ENCODE measurements at regions not wholly inside any gene's neighbourhood (a gene's known extent, or its start where the extent isn't known, plus 50 kb on each side); places are given as distances from the start of the nearest gene placed in this dataset.

DNA sequence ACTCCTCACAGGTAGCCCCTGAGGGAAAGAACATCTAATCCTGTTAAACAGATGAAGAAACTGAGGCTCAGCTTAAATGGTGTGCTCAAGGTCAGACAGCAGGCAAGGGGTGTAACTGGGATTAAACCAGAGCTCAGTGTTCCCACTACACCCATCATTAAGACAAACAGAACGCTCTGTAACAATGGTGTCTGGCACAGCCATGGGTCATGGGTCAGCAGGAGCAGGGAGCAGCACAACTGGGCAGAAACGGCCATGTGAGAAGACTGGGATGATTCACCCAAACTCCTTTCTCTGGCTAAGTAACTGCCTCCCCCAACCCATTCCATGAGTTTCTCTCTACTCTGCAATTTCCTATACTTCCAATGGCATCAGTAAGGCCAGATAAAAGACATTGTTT, 85.5 kb upstream of the PDE1C start:
- H3K27me3 ChIP-seq: no peaks in the 10 kb centered on the region
- DNase-seq (ENCODE audit: low spot score in 2 of 2): no peak
- no peaks in the 10 kb centered on the region for H3K4me1 ChIP-seq
- H3K27ac ChIP-seq: no peak overlapping the region
- TF ChIP-seq, protein P1, sequence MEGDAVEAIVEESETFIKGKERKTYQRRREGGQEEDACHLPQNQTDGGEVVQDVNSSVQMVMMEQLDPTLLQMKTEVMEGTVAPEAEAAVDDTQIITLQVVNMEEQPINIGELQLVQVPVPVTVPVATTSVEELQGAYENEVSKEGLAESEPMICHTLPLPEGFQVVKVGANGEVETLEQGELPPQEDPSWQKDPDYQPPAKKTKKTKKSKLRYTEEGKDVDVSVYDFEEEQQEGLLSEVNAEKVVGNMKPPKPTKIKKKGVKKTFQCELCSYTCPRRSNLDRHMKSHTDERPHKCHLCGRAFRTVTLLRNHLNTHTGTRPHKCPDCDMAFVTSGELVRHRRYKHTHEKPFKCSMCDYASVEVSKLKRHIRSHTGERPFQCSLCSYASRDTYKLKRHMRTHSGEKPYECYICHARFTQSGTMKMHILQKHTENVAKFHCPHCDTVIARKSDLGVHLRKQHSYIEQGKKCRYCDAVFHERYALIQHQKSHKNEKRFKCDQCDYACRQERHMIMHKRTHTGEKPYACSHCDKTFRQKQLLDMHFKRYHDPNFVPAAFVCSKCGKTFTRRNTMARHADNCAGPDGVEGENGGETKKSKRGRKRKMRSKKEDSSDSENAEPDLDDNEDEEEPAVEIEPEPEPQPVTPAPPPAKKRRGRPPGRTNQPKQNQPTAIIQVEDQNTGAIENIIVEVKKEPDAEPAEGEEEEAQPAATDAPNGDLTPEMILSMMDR (IDR thresholded peaks at IDR 0.05): no peak
- TF ChIP-seq POLR2AphosphoS5 (IDR thresholded peaks at IDR 0.05) (no peak), EP300 (IDR thresholded peaks at IDR 0.05) (no peak), POLR2A (IDR thresholded peaks at IDR 0.05) (no peak)
- H3K36me3 ChIP-seq: no peaks in the 10 kb centered on the region
- H3K9me3 ChIP-seq: no peaks in the 10 kb centered on the region
- 69% methylated on average over 2 of the region's 2 CpGs for WGBS
- H3K4me3 ChIP-seq: no peak overlapping the region

DNA sequence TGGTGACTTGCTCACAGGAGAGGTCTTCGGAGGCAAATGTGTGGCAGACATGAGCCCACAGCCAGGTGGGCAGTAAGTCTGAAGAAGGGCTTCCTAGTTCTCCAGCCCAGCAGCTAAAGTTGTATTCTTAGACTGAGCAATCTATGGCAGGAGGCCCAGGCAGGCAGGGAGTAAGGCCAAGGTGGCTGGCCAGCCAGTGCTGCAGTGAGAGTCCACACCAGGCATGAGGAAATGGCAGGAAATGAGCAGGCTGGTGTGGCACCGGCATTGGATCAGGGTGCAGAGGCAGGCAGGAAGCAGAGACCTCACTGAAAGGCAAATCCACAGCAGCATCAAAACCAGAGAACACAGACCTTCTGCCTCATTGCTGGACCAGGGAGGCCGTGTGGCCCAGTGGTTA, 84.6 kb upstream of the PDE1C start:
- no peaks in the 10 kb centered on the region for H3K9me3 ChIP-seq
- DNase-seq (ENCODE audit: low spot score in 2 of 2): no peak
- TF ChIP-seq POLR2AphosphoS5 (IDR thresholded peaks at IDR 0.05) (no peak), EP300 (IDR thresholded peaks at IDR 0.05) (no peak), POLR2A (IDR thresholded peaks at IDR 0.05) (no peak)
- TF ChIP-seq, protein P1 (IDR thresholded peaks at IDR 0.05): no peak
- H3K36me3 ChIP-seq: no peaks in the 10 kb centered on the region
- no peaks in the 10 kb centered on the region for H3K4me1 ChIP-seq
- no peaks in the 10 kb centered on the region for H3K27me3 ChIP-seq
- no peak overlapping the region for H3K27ac ChIP-seq
- 83% methylated on average over 3 of the region's 3 CpGs for WGBS
- no peak overlapping the region for H3K4me3 ChIP-seq

DNA sequence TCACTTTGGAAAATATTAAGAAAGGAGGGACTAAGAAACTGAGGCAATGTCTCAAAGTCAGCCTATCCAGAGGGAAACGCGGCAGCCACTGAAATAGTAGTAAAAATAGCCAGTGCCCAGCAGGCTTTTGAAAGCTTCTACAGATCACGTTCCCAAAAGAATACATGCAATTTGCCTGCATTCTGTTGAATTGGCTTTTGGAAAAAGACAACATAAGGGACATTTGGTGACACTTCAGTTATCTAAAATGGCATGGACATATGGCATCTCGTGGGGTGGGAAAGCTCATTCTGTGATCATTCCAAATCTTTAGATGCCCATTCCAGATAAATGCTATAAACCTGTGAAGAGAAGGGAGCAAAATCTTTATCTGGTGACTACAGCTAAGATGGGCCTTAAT, 82.8 kb upstream of the PDE1C start:
- Histone ChIP-seq H3K36me3 (no peaks in the 10 kb centered on the region), H3K4me1 (no peaks in the 10 kb centered on the region), H3K9me3 (no peaks in the 10 kb centered on the region), H3K27ac (no peak overlapping the region), H3K27me3 (no peaks in the 10 kb centered on the region), H3K4me3 (no peak overlapping the region)
- no peak for DNase-seq (ENCODE audit: low spot score in 2 of 2)
- WGBS: 81% methylated on average over 4 of the region's 4 CpGs
- TF ChIP-seq POLR2AphosphoS5 (IDR thresholded peaks at IDR 0.05): no peak
- no peak for TF ChIP-seq POLR2A (IDR thresholded peaks at IDR 0.05)
- TF ChIP-seq, protein P1 (IDR thresholded peaks at IDR 0.05): no peak
- TF ChIP-seq EP300 (IDR thresholded peaks at IDR 0.05): no peak

DNA sequence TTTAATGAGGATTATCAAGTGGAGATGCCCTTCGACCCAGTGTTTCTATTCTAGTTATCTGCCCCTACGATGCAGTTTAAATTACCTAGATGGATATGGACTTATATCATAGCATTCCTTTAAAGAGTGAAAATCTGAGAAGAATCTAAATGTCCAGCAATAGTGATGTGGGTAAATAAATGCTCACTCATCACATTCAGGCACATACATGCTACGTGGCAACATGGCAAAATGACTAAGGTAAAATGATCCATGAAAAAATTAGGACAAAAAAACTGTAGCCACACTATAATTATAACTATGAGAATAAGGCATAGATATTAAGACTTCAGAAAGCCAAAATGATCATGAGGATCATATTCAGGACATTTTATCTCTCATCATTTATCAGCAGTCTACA, 82.4 kb upstream of the PDE1C start:
- Histone ChIP-seq H3K9me3 (no peaks in the 10 kb centered on the region), H3K36me3 (no peaks in the 10 kb centered on the region), H3K4me3 (no peak overlapping the region), H3K27me3 (no peaks in the 10 kb centered on the region), H3K27ac (no peak overlapping the region), H3K4me1 (no peaks in the 10 kb centered on the region)
- TF ChIP-seq POLR2A (IDR thresholded peaks at IDR 0.05) (no peak), POLR2AphosphoS5 (IDR thresholded peaks at IDR 0.05) (no peak), EP300 (IDR thresholded peaks at IDR 0.05) (no peak)
- TF ChIP-seq, protein P1 (IDR thresholded peaks at IDR 0.05): no peak
- DNase-seq (ENCODE audit: low spot score in 2 of 2): no peak
- 75% methylated on average over 3 of the region's 3 CpGs for WGBS

GRCh38 chr7:32150589-32150988, 80.4 kb upstream of the PDE1C start:
- no peak for TF ChIP-seq POLR2A (IDR thresholded peaks at IDR 0.05)
- TF ChIP-seq POLR2AphosphoS5 (IDR thresholded peaks at IDR 0.05): no peak
- TF ChIP-seq, protein P1 (IDR thresholded peaks at IDR 0.05): no peak
- TF ChIP-seq EP300 (IDR thresholded peaks at IDR 0.05): no peak
- Histone ChIP-seq H3K4me1 (no peaks in the 10 kb centered on the region), H3K36me3 (no peaks in the 10 kb centered on the region), H3K4me3 (no peak overlapping the region), H3K9me3 (no peaks in the 10 kb centered on the region), H3K27ac (no peak overlapping the region), H3K27me3 (no peaks in the 10 kb centered on the region)
- 85% methylated on average over 2 of the region's 2 CpGs for WGBS
- DNase-seq (ENCODE audit: low spot score in 2 of 2): no peak

All from suprapubic skin (tissue), 4 donors.